CD4-positive, alpha-beta memory T cell (primary cell): ENCODE measurements at regions not wholly inside any gene's neighbourhood (a gene's known extent, or its start where the extent isn't known, plus 50 kb on each side); places are given as distances from the start of the nearest gene placed in this dataset.

Experiments
- CTCF ChIA-PET: fragments of 350-600 bp; sonication (Branson Sonifier 250); formaldehyde crosslinking; loops from one replicate; lab custom pipeline; 2021; ENCODE audit warnings: inconsistent platforms; ENCODE audit not compliant: partially characterized antibody; lab: Charles Lee
- POLR2A ChIA-PET: fragments of 350-600 bp; sonication (Branson Sonifier 250); formaldehyde crosslinking; loops from one replicate; lab custom pipeline; 2021; ENCODE audit not compliant: partially characterized antibody; lab: Charles Lee
- DNase-seq, 5 donors: peaks; one replicate each; pipeline versions ENCODE4 v3.0.0 to v3.0.0-alpha.2; 2020 to 2022; ENCODE audit warnings: mixed read lengths in 1 of 5
- H3K27ac ChIP-seq: one replicate; pipeline ENCODE4 v1.7.0; 2013; ENCODE audit warnings: low read depth, low read length
- H3K27me3 ChIP-seq: 2 replicates; pipeline ENCODE4 v1.7.0; 2013; ENCODE audit warnings: mild to moderate bottlenecking, low read length, moderate library complexity; ENCODE audit not compliant: insufficient read depth
- H3K36me3 ChIP-seq: 2 replicates; pipeline ENCODE4 v1.7.0; 2013; ENCODE audit warnings: mild to moderate bottlenecking, low read length, moderate library complexity; ENCODE audit not compliant: insufficient read depth
- H3K4me1 ChIP-seq: 2 replicates; pipeline ENCODE4 v1.7.0; 2013; ENCODE audit warnings: mild to moderate bottlenecking, low read length, moderate library complexity; ENCODE audit not compliant: insufficient read depth
- H3K4me3 ChIP-seq, 2 donors: one replicate each; pipeline ENCODE4 v1.7.0; 2013; ENCODE audit warnings: low read length in 2 of 2, mild to moderate bottlenecking in 1 of 2
- H3K9me3 ChIP-seq, 2 donors: one replicate each; pipeline ENCODE4 v1.7.0; 2013; ENCODE audit warnings: low read length in 2 of 2, control low read depth in 1 of 2; ENCODE audit not compliant: control insufficient read depth in 1 of 2
- H3K27ac Mint-ChIP-seq, 7 donors: one replicate each; pipeline ENCODE4 v1.8.0; 2020 to 2021; ENCODE audit warnings: mixed read lengths in 7 of 7, mild to moderate bottlenecking in 6 of 7, inconsistent platforms in 3 of 7, moderate library complexity in 3 of 7
- H3K27me3 Mint-ChIP-seq, 2 donors: one replicate each; pipeline ENCODE4 v1.8.0; 2020 to 2021; ENCODE audit warnings: mixed read lengths in 2 of 2
- H3K36me3 Mint-ChIP-seq, 2 donors: one replicate each; pipeline ENCODE4 v1.8.0; 2020 to 2021; ENCODE audit warnings: mixed read lengths in 2 of 2, inconsistent platforms in 1 of 2, mild to moderate bottlenecking in 1 of 2
- H3K4me1 Mint-ChIP-seq, 4 donors: one replicate each; pipeline ENCODE4 v1.8.0; 2020 to 2021; ENCODE audit warnings: mixed read lengths in 4 of 4, mild to moderate bottlenecking in 1 of 4
- H3K4me3 Mint-ChIP-seq, 8 donors: one replicate each; pipeline ENCODE4 v1.8.0; 2020 to 2021; ENCODE audit warnings: mixed read lengths in 8 of 8, mild to moderate bottlenecking in 7 of 8, moderate library complexity in 6 of 8, inconsistent platforms in 3 of 8
- H3K9me3 Mint-ChIP-seq, 8 donors: one replicate each; pipeline ENCODE4 v1.8.0; 2020 to 2021; ENCODE audit warnings: mixed read lengths in 8 of 8, mild to moderate bottlenecking in 5 of 8, inconsistent platforms in 3 of 8, moderate library complexity in 1 of 8
- intact Hi-C: fragments of 100-400 bp; cut with micrococcal nuclease; formaldehyde crosslinking; loops from one replicate; pipeline ENCODE4 v1.15.1; 2023

- Mint-ChIP-seq H3K36me3 (no peaks in the 10 kb centered on the region), H3K4me1 (no peaks in the 10 kb centered on the region), H3K9me3 (peaks cover 2 to 29% (median 12%) of the 10 kb centered on the region in 8 donors), H3K4me3 (no peak overlapping the region), H3K27me3 (no peaks in the 10 kb centered on the region), H3K27ac (no peak overlapping the region)
- no peak for DNase-seq
- intact Hi-C loops: no loop called here
- no peaks in the 10 kb centered on the region for H3K4me1 ChIP-seq
- H3K27me3 ChIP-seq: no peaks in the 10 kb centered on the region
- CTCF ChIA-PET: no interaction called here
- H3K9me3 ChIP-seq: no peaks in the 10 kb centered on the region
- no peak overlapping the region for H3K4me3 ChIP-seq
- POLR2A ChIA-PET: no interaction called here
- H3K36me3 ChIP-seq: no peaks in the 10 kb centered on the region
- H3K27ac ChIP-seq: no peak overlapping the region
Observed at GRCh38 chr9:108331596-108331995, 524.2 kb downstream of the ACTL7B start.

- no peaks in the 10 kb centered on the region for H3K9me3 ChIP-seq
- Mint-ChIP-seq H3K4me3 (no peak overlapping the region), H3K36me3 (peaks cover 0 to 2% of the 10 kb centered on the region in 2 donors), H3K9me3 (peaks cover 2 to 43% (median 18%) of the 10 kb centered on the region in 8 donors), H3K27ac (no peak overlapping the region), H3K27me3 (no peaks in the 10 kb centered on the region), H3K4me1 (no peaks in the 10 kb centered on the region)
- no peaks in the 10 kb centered on the region for H3K4me1 ChIP-seq
- no peak overlapping the region for H3K4me3 ChIP-seq
- DNase-seq: no peak
- no peaks in the 10 kb centered on the region for H3K27me3 ChIP-seq
- H3K36me3 ChIP-seq: no peaks in the 10 kb centered on the region
- intact Hi-C loops: no loop called here
- H3K27ac ChIP-seq: no peak overlapping the region
- ChIA-PET CTCF (no interaction called here), POLR2A (no interaction called here)
Observed at GRCh38 chr9:108325406-108325805, 530.4 kb downstream of the ACTL7B start.

GRCh38 chr9:108323615-108324014 is 532.2 kb downstream of the ACTL7B start:
- no peak overlapping the region for H3K27ac Mint-ChIP-seq
- no peak overlapping the region for H3K4me3 Mint-ChIP-seq
- ChIA-PET POLR2A (no interaction called here), CTCF (no interaction called here)
- H3K27me3 Mint-ChIP-seq: no peaks in the 10 kb centered on the region
- Histone ChIP-seq H3K36me3 (no peaks in the 10 kb centered on the region), H3K27me3 (no peaks in the 10 kb centered on the region), H3K4me3 (no peak overlapping the region), H3K4me1 (no peaks in the 10 kb centered on the region), H3K27ac (no peak overlapping the region), H3K9me3 (no peaks in the 10 kb centered on the region)
- DNase-seq: no peak
- H3K4me1 Mint-ChIP-seq: no peaks in the 10 kb centered on the region
- peaks cover 0 to 2% of the 10 kb centered on the region in 2 donors for H3K36me3 Mint-ChIP-seq
- H3K9me3 Mint-ChIP-seq: peaks cover 0 to 33% (median 17%) of the 10 kb centered on the region in 8 donors
- intact Hi-C loops: no loop called here

DNA sequence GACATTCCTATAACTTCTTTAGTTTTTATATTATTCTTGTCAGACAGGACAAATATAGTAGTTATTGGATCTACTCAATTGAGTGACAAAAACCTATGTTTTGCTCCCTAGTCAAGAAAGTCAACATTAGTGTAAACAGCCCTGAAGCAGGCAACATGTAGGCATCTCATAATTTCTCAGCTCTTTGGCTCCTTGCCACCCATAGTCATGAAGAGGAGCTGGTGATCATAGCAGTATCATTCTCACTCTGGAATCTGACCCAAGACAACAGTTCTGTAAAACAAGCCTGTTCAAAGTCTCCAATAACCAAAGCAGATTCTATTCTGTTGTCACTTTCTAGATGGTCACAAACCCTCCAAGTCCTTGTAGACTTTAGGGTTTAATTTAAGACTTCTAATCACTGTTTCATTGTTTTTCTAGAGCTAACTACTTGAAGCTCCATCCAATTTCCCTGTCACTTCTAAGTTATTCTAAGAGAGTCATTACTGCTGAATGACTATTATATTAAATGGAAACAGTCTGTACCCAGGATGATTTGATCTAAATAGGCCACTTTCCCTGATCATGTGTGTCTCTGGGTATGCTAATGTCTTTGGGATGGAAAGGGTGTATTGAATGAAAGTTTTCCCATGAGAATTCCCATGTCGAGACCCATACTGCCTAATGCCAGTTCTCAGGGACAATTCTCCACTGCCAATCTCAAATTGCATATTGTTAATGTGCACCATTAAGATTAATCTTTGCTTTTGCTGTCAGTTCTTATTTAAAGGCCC is 533.3 kb downstream of the ACTL7B start:
- no peaks in the 10 kb centered on the region for H3K4me1 Mint-ChIP-seq
- ChIA-PET POLR2A (no interaction called here), CTCF (no interaction called here)
- Histone ChIP-seq H3K27ac (no peak overlapping the region), H3K9me3 (no peaks in the 10 kb centered on the region), H3K36me3 (no peaks in the 10 kb centered on the region), H3K4me3 (no peak overlapping the region), H3K27me3 (no peaks in the 10 kb centered on the region), H3K4me1 (no peaks in the 10 kb centered on the region)
- H3K27me3 Mint-ChIP-seq: no peaks in the 10 kb centered on the region
- H3K27ac Mint-ChIP-seq: no peak overlapping the region
- peaks cover 0 to 2% of the 10 kb centered on the region in 2 donors for H3K36me3 Mint-ChIP-seq
- no peak for DNase-seq
- H3K4me3 Mint-ChIP-seq: no peak overlapping the region
- peaks cover 0 to 22% (median 13%) of the 10 kb centered on the region in 8 donors for H3K9me3 Mint-ChIP-seq
- intact Hi-C loops: no loop called here

- Mint-ChIP-seq H3K4me1 (no peaks in the 10 kb centered on the region), H3K27me3 (no peaks in the 10 kb centered on the region), H3K36me3 (no peaks in the 10 kb centered on the region), H3K4me3 (no peak overlapping the region), H3K27ac (no peak overlapping the region), H3K9me3 (peaks cover 0 to 8% (median 2%) of the 10 kb centered on the region in 8 donors)
- H3K36me3 ChIP-seq: no peaks in the 10 kb centered on the region
- ChIA-PET CTCF (no interaction called here), POLR2A (no interaction called here)
- H3K27ac ChIP-seq: no peak overlapping the region
- no peak overlapping the region for H3K4me3 ChIP-seq
- H3K9me3 ChIP-seq: no peaks in the 10 kb centered on the region
- intact Hi-C loops: no loop called here
- H3K27me3 ChIP-seq: no peaks in the 10 kb centered on the region
- no peaks in the 10 kb centered on the region for H3K4me1 ChIP-seq
- DNase-seq: no peak
Observed at GRCh38 chr9:108316630-108317029, 539.2 kb downstream of the ACTL7B start.

DNA sequence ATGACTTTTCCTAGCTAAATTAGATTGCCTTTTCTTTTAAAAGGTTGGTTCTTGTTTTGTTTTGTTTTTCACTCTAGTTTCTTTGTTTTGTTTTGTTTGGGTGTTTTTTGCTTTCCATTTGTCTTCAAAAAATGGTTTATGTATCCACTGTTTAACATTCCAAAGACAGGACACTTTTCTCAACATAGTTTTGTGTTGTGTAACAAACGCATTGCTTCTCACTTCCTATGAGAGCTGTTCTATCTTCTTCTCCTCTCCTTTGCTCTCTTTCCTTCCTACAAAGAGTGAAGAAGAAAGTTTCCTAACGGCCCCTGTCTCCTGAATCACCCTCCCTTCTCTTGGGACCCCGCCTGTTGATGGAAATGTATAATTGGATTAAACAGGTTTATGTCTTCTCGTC is 539.7 kb downstream of the ACTL7B start:
- no peak for DNase-seq
- ChIA-PET POLR2A (no interaction called here), CTCF (no interaction called here)
- no peaks in the 10 kb centered on the region for H3K4me1 ChIP-seq
- no peaks in the 10 kb centered on the region for H3K27me3 ChIP-seq
- Mint-ChIP-seq H3K4me3 (no peak overlapping the region), H3K4me1 (no peaks in the 10 kb centered on the region), H3K36me3 (no peaks in the 10 kb centered on the region), H3K27me3 (no peaks in the 10 kb centered on the region), H3K9me3 (peaks cover 0 to 8% (median 2%) of the 10 kb centered on the region in 8 donors), H3K27ac (no peak overlapping the region)
- H3K4me3 ChIP-seq: no peak overlapping the region
- no peak overlapping the region for H3K27ac ChIP-seq
- no peaks in the 10 kb centered on the region for H3K9me3 ChIP-seq
- intact Hi-C loops: no loop called here
- H3K36me3 ChIP-seq: no peaks in the 10 kb centered on the region

DNA sequence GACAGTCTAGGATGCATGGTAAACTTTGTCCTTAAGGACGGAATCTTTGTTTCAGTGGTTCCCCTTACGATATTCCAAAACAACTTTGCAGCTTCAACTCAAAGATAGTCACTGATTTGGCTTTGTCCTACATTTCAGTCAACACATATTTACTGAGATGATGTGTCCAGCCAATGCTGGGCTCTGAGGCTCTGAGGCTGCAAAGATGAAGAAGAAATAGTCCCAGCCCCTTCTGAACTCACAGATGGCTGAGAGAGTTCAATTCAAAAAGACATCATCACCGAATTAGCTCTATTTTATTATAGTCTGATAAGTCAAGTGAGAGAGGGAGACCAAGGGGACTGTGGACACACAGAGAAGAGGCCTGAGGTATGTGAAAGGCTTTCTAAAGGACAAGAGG is 544.0 kb downstream of the ACTL7B start:
- intact Hi-C loops: no loop called here
- H3K4me1 Mint-ChIP-seq: no peaks in the 10 kb centered on the region
- ChIA-PET POLR2A (no interaction called here), CTCF (no interaction called here)
- H3K4me3 Mint-ChIP-seq: no peak overlapping the region
- no peaks in the 10 kb centered on the region for H3K36me3 ChIP-seq
- no peaks in the 10 kb centered on the region for H3K36me3 Mint-ChIP-seq
- H3K27ac Mint-ChIP-seq: no peak overlapping the region
- H3K27ac ChIP-seq: no peak overlapping the region
- H3K4me3 ChIP-seq: no peak overlapping the region
- peaks cover 0 to 11% (median 7%) of the 10 kb centered on the region in 8 donors for H3K9me3 Mint-ChIP-seq
- H3K9me3 ChIP-seq: peaks cover 0 to 3% of the 10 kb centered on the region in 2 donors
- no peaks in the 10 kb centered on the region for H3K27me3 ChIP-seq
- H3K27me3 Mint-ChIP-seq: no peaks in the 10 kb centered on the region
- H3K4me1 ChIP-seq: no peaks in the 10 kb centered on the region
- no peak for DNase-seq
